Activated naive CD4-positive, alpha-beta T cell treated with anti-CD3 and anti-CD28 coated beads for 36 hours (primary cell): ENCODE measurements at regions not wholly inside any gene's neighbourhood (a gene's known extent, or its start where the extent isn't known, plus 50 kb on each side); places are given as distances from the start of the nearest gene placed in this dataset.
"Not testable (repeated sequence)": the region's sequence is repeated elsewhere in the genome, so short reads cannot be mapped to it uniquely, and the experiment has no call there.

Source experiments
- CTCF ChIA-PET: fragments of 350-600 bp; sonication (Branson Sonifier 250); formaldehyde crosslinking; loops from one replicate; lab custom pipeline; 2021; ENCODE audit warnings: antibody characterized with exemption; lab: Charles Lee
- DNase-seq: peaks from one replicate; pipeline ENCODE4 v3.0.0-alpha.2; 2020
- H3K27ac Mint-ChIP-seq: one replicate; pipeline ENCODE4 v1.8.0; 2021; ENCODE audit warnings: mild to moderate bottlenecking, mixed read lengths
- H3K27me3 Mint-ChIP-seq: one replicate; pipeline ENCODE4 v1.8.0; 2021; ENCODE audit warnings: low read depth, mixed read lengths
- H3K36me3 Mint-ChIP-seq: one replicate; pipeline ENCODE4 v1.8.0; 2021; ENCODE audit warnings: low read depth, mixed read lengths
- H3K4me1 Mint-ChIP-seq: one replicate; pipeline ENCODE4 v1.8.0; 2021; ENCODE audit warnings: low read depth, mixed read lengths
- H3K4me3 Mint-ChIP-seq: one replicate; pipeline ENCODE4 v1.8.0; 2021; ENCODE audit warnings: mild to moderate bottlenecking, moderate library complexity, mixed read lengths
- H3K9me3 Mint-ChIP-seq: one replicate; pipeline ENCODE4 v1.8.0; 2021; ENCODE audit warnings: mixed read lengths
- intact Hi-C: fragments of 100-400 bp; cut with micrococcal nuclease; formaldehyde crosslinking; loops from one replicate; pipeline ENCODE4 v1.15.1; 2023

DNA sequence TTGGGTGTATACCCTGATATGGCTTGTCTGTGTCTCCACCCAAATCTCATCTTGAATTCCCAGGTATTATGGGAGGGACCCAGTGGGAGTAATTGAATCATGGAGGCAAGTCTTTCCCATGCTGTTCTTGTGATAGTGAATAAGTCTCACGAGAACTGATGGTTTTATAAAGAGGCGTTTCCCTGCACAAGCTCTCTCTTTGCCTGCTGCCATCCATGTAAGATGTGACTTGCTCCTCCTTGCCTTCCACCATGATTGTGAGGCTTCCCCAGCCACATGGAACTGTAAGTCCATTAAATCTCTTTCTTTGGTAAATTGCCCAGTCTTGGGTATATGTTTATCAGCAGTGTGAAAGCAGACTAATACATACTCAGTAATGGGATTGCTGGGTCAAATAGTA is 96.4 kb downstream of the UTRN start:
- Mint-ChIP-seq H3K9me3 (peaks cover 19% of the 10 kb centered on the region), H3K4me1 (peaks cover 45% of the 10 kb centered on the region), H3K36me3 (peaks cover 19% of the 10 kb centered on the region)
- DNase-seq, H3K27ac Mint-ChIP-seq, intact Hi-C loops, H3K4me3 Mint-ChIP-seq, H3K27me3 Mint-ChIP-seq, CTCF ChIA-PET: not testable (repeated sequence)

DNA sequence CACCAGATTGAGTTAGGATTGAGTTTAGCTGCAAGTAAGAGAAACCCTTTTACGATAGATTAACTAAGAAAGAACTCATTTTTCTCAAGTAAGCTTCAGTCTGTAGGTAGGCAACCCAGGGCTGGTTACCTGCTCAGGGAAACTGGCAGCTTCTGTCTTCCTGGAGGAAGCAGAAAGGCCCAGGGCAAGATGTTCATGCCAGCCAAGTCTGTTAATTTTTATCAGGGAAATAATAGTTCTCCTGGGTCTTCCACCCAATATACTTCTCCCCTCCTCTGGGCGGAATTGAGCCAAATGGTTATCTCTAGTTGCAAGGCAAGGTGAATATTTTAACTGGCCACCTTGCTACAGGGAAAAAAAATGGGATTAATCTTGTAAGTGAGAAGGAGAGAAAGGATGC is 98.2 kb downstream of the UTRN start:
- DNase-seq = no peak
- peaks cover 19% of the 10 kb centered on the region for H3K9me3 Mint-ChIP-seq
- intact Hi-C loops = no loop called here
- H3K4me1 Mint-ChIP-seq = peaks cover 32% of the 10 kb centered on the region
- peaks cover 19% of the 10 kb centered on the region for H3K36me3 Mint-ChIP-seq
- H3K27me3 Mint-ChIP-seq = no peaks in the 10 kb centered on the region
- no peak overlapping the region for H3K4me3 Mint-ChIP-seq
- H3K27ac Mint-ChIP-seq = no peak overlapping the region
- CTCF ChIA-PET = no interaction called here

DNA sequence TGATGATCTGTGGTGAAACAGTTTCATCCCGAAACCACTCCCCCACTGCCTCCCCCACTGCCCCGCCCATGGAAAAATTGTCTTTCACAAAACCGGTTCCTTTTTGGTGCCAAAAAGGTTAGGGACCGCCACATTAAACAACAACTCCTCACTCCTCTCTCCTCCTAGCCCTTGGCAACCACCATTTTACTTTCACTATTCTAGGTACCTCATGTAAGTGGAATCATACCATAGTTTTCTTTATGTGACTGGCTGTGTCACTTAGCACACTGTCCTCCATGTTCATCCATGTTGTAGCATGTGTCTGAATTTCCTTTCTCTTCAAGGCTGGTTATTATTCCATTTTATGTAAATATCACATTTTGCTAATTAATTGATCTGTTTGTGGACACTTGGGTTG is 99.3 kb downstream of the UTRN start:
- Mint-ChIP-seq H3K4me3 (no peak overlapping the region), H3K36me3 (peaks cover 18% of the 10 kb centered on the region), H3K27me3 (no peaks in the 10 kb centered on the region), H3K9me3 (peaks cover 18% of the 10 kb centered on the region), H3K4me1 (peaks cover 23% of the 10 kb centered on the region), H3K27ac (no peak overlapping the region)
- no peak for DNase-seq
- intact Hi-C loops = no loop called here
- CTCF ChIA-PET = no interaction called here

DNA sequence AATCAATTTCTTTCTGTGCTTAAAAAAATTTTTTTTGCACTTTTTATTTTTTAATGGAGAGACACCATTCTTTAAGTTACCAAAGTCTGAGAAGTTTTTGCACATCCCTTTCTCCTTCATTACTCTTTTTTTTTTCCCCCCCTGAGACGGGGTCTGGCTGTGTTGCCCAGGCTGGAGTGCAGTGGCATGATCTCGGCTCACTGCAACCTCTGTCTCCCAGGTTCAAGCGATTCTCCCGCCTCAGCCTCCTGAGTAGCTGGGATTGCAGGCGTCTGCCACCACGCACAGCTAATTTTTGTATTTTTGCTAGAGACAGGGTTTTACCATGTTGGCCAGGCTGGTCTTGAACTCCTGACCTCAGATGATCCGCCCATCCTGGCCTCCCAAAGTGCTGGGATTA is 104.3 kb downstream of the UTRN start:
- H3K27me3 Mint-ChIP-seq, DNase-seq, intact Hi-C loops, H3K36me3 Mint-ChIP-seq, H3K27ac Mint-ChIP-seq, H3K9me3 Mint-ChIP-seq, H3K4me3 Mint-ChIP-seq: not testable (repeated sequence)
- CTCF ChIA-PET = interaction anchor here (0.7 kb wide), 1 partner anchor 30 kb away, joined by 5 read pairs; no protein-coding TSS in a partner anchor
- peaks cover 38% of the 10 kb centered on the region for H3K4me1 Mint-ChIP-seq

DNA sequence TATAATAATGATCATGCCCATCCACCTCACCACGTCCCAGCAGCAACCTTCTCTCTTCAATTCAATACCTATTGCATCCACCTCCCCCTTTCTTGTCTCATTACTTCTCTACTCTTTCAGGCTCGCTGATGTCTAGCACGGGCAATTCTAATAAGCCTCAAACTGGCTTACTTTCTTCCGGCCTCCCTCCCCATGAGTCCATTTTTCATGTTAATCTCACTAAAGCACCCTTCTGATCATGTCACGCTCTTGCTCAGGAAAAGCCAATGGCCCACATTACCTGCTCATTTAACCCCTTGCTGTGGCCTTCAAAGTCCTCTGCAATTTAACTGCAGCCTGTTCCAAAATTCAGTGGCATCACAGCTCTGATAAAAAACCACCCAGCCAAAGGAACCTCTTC is 105.1 kb downstream of the UTRN start:
- H3K9me3 Mint-ChIP-seq = no peaks in the 10 kb centered on the region
- H3K27ac Mint-ChIP-seq = no peak overlapping the region
- no peak for DNase-seq
- H3K36me3 Mint-ChIP-seq = peaks cover 9% of the 10 kb centered on the region
- H3K4me1 Mint-ChIP-seq = peaks cover 35% of the 10 kb centered on the region
- intact Hi-C loops = no loop called here
- H3K4me3 Mint-ChIP-seq = no peak overlapping the region
- CTCF ChIA-PET = no interaction called here
- no peaks in the 10 kb centered on the region for H3K27me3 Mint-ChIP-seq

DNA sequence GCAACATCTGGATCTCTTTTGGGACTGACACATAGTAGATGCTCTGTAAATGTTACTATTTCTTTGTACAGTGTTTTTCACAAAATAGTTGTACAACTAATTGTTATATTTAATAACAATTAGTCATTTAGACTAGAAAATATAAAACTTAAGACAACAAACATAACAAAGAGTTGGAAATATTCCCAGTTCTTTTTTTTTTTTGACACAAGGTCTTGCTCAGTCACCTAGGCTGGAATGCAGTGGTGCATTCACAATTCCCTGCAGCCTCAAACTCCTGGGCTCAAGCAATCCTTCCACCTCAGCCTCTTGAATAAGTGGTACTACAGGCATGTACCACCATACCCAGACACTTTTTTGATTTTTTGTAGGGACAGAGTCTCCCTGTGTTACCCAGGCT is 105.8 kb downstream of the UTRN start:
- no peaks in the 10 kb centered on the region for H3K9me3 Mint-ChIP-seq
- no peak overlapping the region for H3K27ac Mint-ChIP-seq
- peaks cover 38% of the 10 kb centered on the region for H3K4me1 Mint-ChIP-seq
- no peaks in the 10 kb centered on the region for H3K27me3 Mint-ChIP-seq
- H3K36me3 Mint-ChIP-seq = peaks cover 9% of the 10 kb centered on the region
- intact Hi-C loops = no loop called here
- no peak for DNase-seq
- H3K4me3 Mint-ChIP-seq = no peak overlapping the region
- CTCF ChIA-PET = no interaction called here

DNA sequence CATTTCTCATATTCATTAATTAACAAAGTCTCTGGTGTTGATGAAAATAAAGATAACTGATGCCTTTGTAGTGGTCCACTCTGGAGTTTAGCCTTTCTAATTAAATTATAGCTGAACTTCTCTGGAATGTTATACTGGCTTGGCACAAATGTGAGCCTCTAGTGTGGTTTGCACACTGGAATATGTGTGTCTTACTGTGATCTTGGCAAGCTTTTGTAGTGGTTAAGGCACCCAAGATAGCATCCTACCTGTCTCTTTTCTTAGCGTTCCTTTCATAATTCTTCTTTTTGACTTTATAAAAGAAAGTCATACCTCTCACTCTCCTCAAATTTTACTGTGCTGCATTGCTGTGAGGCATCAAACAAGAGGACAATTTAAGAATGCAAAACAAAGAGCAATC is 107.4 kb downstream of the UTRN start:
- Mint-ChIP-seq H3K27ac (no peak overlapping the region), H3K36me3 (peaks cover 14% of the 10 kb centered on the region), H3K4me3 (no peak overlapping the region), H3K4me1 (peaks cover 38% of the 10 kb centered on the region), H3K27me3 (no peaks in the 10 kb centered on the region), H3K9me3 (peaks cover 6% of the 10 kb centered on the region)
- no peak for DNase-seq
- intact Hi-C loops = no loop called here
- CTCF ChIA-PET = no interaction called here

DNA sequence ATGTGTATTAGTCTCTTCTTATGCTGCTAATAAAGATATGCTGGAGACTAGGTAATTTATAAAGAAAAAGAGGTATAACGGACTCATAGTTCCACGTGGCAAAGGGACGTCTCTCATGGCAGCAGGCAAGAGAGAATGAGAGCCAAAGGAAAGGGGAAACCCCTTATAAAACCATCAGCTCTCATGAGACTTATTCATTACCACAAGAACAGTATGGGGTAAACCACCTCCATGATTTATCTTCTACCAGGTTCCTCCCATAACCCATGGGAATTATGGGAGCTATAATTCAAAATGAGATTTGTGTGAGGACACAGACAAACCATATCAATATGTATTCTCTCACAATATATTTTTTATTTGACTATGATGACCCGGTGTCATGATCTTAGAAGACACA is 109.1 kb downstream of the UTRN start:
- Mint-ChIP-seq H3K4me1 (peaks cover 40% of the 10 kb centered on the region), H3K4me3 (no peak overlapping the region), H3K27ac (no peak overlapping the region), H3K27me3 (no peaks in the 10 kb centered on the region), H3K36me3 (peaks cover 23% of the 10 kb centered on the region), H3K9me3 (peaks cover 14% of the 10 kb centered on the region)
- intact Hi-C loops = loop anchor here (2.0 kb wide), 1 partner anchor 43 kb away; no protein-coding TSS in a partner anchor
- DNase-seq = no peak
- CTCF ChIA-PET = no interaction called here

DNA sequence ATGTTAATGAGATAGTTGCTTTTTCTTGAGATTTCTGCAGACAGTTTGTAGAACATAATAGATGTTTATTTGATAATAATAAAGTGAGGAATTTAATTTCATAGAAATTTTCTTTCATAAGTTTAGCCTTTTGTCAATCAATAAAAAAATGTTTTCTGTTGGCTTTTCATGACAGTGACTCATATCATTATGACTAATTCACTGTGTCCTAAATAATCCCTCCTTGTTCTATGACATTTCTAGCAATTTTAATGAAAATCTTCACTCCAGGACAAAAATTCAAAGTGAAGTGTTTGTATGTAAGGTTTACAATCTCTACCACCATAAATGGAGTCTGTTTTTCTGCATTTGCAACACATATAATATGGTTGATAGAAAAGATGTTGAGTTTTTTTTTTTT is 109.9 kb downstream of the UTRN start:
- DNase-seq = no peak
- Mint-ChIP-seq H3K4me3 (no peak overlapping the region), H3K9me3 (peaks cover 14% of the 10 kb centered on the region), H3K27ac (no peak overlapping the region), H3K27me3 (no peaks in the 10 kb centered on the region), H3K4me1 (peaks cover 42% of the 10 kb centered on the region), H3K36me3 (peaks cover 23% of the 10 kb centered on the region)
- intact Hi-C loops = loop anchor here (2.0 kb wide), 1 partner anchor 44 kb away; no protein-coding TSS in a partner anchor
- CTCF ChIA-PET = interaction anchor here (0.7 kb wide), 1 partner anchor 142 kb away, joined by 3 read pairs; no protein-coding TSS in a partner anchor

DNA sequence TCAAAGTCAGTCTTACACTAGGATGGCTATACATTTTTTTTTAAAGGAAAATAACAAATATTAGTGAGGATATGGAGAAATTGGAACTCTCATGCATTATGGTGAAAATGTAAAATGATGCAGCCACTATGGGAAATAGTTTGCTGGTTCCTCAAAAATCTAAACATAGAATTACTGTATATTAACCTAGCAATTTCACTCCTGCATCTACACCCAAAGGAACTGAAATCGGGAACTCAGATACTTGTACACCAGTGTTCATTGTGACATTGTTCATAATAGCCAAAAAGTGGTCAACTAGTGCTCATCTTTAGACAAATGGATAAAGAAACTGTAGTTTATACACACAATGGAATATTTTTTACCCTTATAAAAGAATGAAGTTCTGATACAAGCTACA is 110.7 kb downstream of the UTRN start:
- no peak overlapping the region for H3K27ac Mint-ChIP-seq
- H3K4me3 Mint-ChIP-seq = no peak overlapping the region
- H3K4me1 Mint-ChIP-seq = peaks cover 36% of the 10 kb centered on the region
- DNase-seq = no peak
- peaks cover 14% of the 10 kb centered on the region for H3K9me3 Mint-ChIP-seq
- intact Hi-C loops = loop anchor here (2.0 kb wide), 1 partner anchor 45 kb away; no protein-coding TSS in a partner anchor
- peaks cover 20% of the 10 kb centered on the region for H3K36me3 Mint-ChIP-seq
- H3K27me3 Mint-ChIP-seq = no peaks in the 10 kb centered on the region
- CTCF ChIA-PET = interaction anchor here (0.7 to 0.8 kb wide), 2 partner anchors 10 to 143 kb away, joined by 3 to 4 read pairs; no protein-coding TSS in a partner anchor

DNA sequence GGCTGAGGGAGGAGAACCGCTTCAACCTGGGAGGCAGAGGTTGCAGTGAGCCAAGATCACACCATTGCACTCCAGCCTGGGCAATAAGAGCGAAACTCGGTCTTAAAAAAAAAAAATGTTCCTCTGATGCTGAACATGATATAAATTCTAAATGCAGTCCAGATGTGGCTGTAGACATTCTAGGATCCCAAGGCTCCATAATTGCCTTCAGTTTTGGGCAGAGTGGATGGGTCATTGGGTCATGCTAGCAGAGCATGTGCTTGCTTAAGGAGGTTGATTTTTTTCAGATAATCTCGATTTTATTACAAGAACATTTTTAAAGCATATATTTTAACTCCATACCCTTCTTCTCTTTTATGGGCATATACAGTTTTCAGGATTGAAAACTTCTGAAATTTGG is 112.0 kb downstream of the UTRN start:
- intact Hi-C loops = no loop called here
- H3K27me3 Mint-ChIP-seq = no peaks in the 10 kb centered on the region
- H3K36me3 Mint-ChIP-seq = peaks cover 20% of the 10 kb centered on the region
- no peak overlapping the region for H3K27ac Mint-ChIP-seq
- CTCF ChIA-PET = no interaction called here
- peaks cover 14% of the 10 kb centered on the region for H3K9me3 Mint-ChIP-seq
- peaks cover 32% of the 10 kb centered on the region for H3K4me1 Mint-ChIP-seq
- no peak for DNase-seq
- H3K4me3 Mint-ChIP-seq = no peak overlapping the region

DNA sequence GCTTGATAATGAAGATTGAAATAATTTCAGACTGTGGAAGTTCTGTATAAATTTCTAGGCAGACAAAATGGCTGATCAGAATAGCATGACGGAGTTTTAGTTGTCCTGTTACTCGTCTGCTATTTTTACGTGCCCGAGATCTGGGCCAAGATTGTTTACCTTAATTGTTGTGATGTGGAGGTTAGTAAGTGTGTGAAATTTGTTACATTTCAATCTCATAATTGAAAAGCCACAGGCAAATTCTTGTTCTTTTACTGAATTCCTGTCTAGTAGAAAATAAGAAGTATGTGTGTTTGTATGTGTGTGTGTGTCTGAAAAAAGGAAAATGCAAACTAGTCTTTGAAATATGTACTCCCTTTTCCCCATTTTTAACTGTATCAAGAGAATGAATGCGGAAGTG is 115.2 kb downstream of the UTRN start:
- intact Hi-C loops = no loop called here
- CTCF ChIA-PET = no interaction called here
- Mint-ChIP-seq H3K4me1 (peaks cover 14% of the 10 kb centered on the region), H3K27me3 (no peaks in the 10 kb centered on the region), H3K9me3 (peaks cover 14% of the 10 kb centered on the region), H3K4me3 (no peak overlapping the region), H3K36me3 (peaks cover 16% of the 10 kb centered on the region), H3K27ac (no peak overlapping the region)
- no peak for DNase-seq

DNA sequence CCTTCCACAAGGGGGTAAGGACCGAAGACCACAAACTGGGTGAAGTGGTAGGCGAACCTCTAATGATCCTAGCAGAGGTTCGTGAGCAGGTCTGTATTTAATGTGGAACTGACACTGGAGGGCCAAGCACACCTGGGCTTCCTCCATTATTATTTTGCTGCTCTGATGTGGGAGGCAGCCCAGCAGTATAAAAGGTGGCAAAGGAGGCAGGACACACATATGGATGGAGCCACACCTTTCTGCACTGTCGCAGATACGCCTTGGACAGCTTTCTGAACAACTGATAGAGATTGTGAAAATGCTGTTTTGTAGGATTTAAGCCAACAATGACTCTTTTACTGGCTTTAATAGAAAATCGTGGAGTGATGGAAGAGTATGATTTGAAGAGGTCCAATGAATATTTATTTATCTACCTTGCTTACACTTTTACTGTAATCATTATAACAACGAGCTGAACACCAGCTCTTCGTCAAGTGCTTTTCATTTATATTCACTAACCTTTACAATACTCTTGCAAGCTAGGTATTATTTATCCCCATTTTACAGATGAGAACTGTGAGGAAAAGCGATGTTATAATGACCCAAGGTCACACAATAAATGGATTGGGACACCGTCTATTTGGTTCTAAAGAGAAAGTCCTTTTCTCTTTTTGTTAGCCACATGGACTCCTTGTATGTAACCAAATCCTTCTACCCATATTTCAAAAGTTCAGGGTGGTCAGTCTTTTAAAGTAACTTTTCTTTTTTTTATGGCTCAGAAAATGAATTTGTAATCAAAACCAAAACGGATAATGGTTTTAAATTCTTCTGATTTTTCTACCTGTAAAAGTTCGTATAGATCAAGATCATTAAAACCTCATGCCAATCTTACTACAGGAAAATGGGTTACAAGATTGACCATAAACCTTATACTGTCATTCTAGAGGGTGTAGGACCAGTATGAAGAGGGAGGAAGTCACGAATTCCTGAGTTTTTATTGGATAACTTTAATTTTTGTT is 116.9 kb downstream of the UTRN start:
- H3K9me3 Mint-ChIP-seq = peaks cover 8% of the 10 kb centered on the region
- no peak for DNase-seq
- CTCF ChIA-PET = no interaction called here
- intact Hi-C loops = no loop called here
- H3K36me3 Mint-ChIP-seq = peaks cover 13% of the 10 kb centered on the region
- peaks cover 15% of the 10 kb centered on the region for H3K4me1 Mint-ChIP-seq
- no peak overlapping the region for H3K4me3 Mint-ChIP-seq
- H3K27ac Mint-ChIP-seq = no peak overlapping the region
- H3K27me3 Mint-ChIP-seq = no peaks in the 10 kb centered on the region
